ENCODE measurements at regions not wholly inside any gene's neighbourhood (a gene's known extent, or its start where the extent isn't known, plus 50 kb on each side); places are given as distances from the start of the nearest gene placed in this dataset.

GRCh38 chr2:111679202-111679601 is 204.8 kb downstream of the ANAPC1 start:
- H3K79me2 ChIP-seq (ENCODE audit: low read length) = no peaks in the 10 kb centered on the region
- POLR2A ChIA-PET (ENCODE audit: unreplicated experiment) = no interaction called here

GRCh38 chr2:111684611-111685010 is 199.4 kb downstream of the ANAPC1 start:
- Histone ChIP-seq H3K27me3 (ENCODE audit: low read length) (no peaks in the 10 kb centered on the region), H3K36me3 (ENCODE audit: low read depth, low read length) (no peaks in the 10 kb centered on the region), H3K9me2 (replicated peaks; ENCODE audit: low read length) (no peaks in the 10 kb centered on the region), H3K9me3 (ENCODE audit: low read length) (no peaks in the 10 kb centered on the region), H3K27ac (ENCODE audit: low read length) (no peak overlapping the region), H3K4me3 (ENCODE audit: low read length) (no peak overlapping the region), H3K79me2 (ENCODE audit: low read length) (no peaks in the 10 kb centered on the region), H2AFZ (ENCODE audit: low read length) (no peak overlapping the region), H3K4me1 (ENCODE audit: insufficient read depth, low read length) (no peaks in the 10 kb centered on the region), H3F3A (ENCODE audit: low read length, unreplicated experiment) (no peaks in the 10 kb centered on the region), H4K20me1 (ENCODE audit: low read length) (no peaks in the 10 kb centered on the region), H3K9ac (ENCODE audit: low read length) (no peak overlapping the region), H3K4me2 (ENCODE audit: low read length) (no peak overlapping the region)
- ChIA-PET POLR2A (ENCODE audit: unreplicated experiment) (no interaction called here), CTCF (no interaction called here)
- TF ChIP-seq EZH2 (IDR thresholded peaks at IDR 0.05; ENCODE audit: low read length, unreplicated experiment) (no peak), EZH2phosphoT487 (IDR thresholded peaks at IDR 0.05; ENCODE audit: borderline replicate concordance, low read length) (no peak), CTCF (conservative IDR thresholded peaks at IDR 0.05; ENCODE audit: low read depth, low read length) (no peak)
- intact Hi-C loops (cut with micrococcal nuclease) = no loop called here
- no TSS peak for BruUV-seq (replicated peaks)
- DNase-seq (no peak), ATAC-seq (no peak)

More at GRCh38 chr2:111679202-111679601, 204.8 kb downstream of the ANAPC1 start:
- H3K27ac ChIP-seq (ENCODE audit: low read length) = no peak overlapping the region
- CTCF ChIA-PET = interaction anchor here (0.6 kb wide), 1 partner anchor 220 kb away, joined by 4 read pairs; no protein-coding TSS in a partner anchor
- no peaks in the 10 kb centered on the region for H3K36me3 ChIP-seq (ENCODE audit: low read depth, low read length)
- H4K20me1 ChIP-seq (ENCODE audit: low read length) = no peaks in the 10 kb centered on the region
- DNase-seq (no peak), ATAC-seq (no peak)
- BruUV-seq (replicated peaks) = no TSS peak
- H3K4me1 ChIP-seq (ENCODE audit: insufficient read depth, low read length) = peaks cover 9% of the 10 kb centered on the region
- TF ChIP-seq EZH2 (IDR thresholded peaks at IDR 0.05; ENCODE audit: low read length, unreplicated experiment) = no peak
- TF ChIP-seq EZH2phosphoT487 (IDR thresholded peaks at IDR 0.05; ENCODE audit: borderline replicate concordance, low read length) = no peak
- TF ChIP-seq CTCF (conservative IDR thresholded peaks at IDR 0.05; ENCODE audit: low read depth, low read length) = no peak
- H3K4me2 ChIP-seq (ENCODE audit: low read length) = no peak overlapping the region
- H3K9me2 ChIP-seq (replicated peaks; ENCODE audit: low read length) = no peaks in the 10 kb centered on the region
- no peak overlapping the region for H3K4me3 ChIP-seq (ENCODE audit: low read length)
- H3K9me3 ChIP-seq (ENCODE audit: low read length) = no peaks in the 10 kb centered on the region
- H3K9ac ChIP-seq (ENCODE audit: low read length) = no peak overlapping the region
- intact Hi-C loops (cut with micrococcal nuclease) = no loop called here
- H3K27me3 ChIP-seq (ENCODE audit: low read length) = no peaks in the 10 kb centered on the region
- H3F3A ChIP-seq (ENCODE audit: low read length, unreplicated experiment) = no peaks in the 10 kb centered on the region
- no peak overlapping the region for H2AFZ ChIP-seq (ENCODE audit: low read length)

DNA sequence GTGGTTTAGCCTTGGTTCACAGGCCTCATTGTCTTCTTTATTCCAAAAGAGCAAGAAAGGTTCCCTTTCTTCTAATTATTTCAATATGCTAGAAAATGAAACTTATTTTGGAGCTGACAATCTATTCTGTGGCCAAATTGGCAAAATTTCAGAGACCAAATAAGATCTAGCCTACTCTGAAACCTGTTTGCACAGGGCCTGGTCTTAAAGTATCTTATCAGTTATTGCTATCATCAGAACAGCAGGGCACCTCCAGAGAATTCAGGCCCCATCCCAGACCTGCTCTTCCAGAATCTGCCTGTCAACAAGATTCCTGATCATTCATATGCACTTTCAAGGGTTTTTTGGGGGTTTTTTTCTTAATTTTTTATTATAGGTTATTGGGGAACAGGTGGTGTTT is 198.7 kb downstream of the ANAPC1 start:
- Histone ChIP-seq H3K4me2 (ENCODE audit: low read length) (no peak overlapping the region), H3K9me2 (replicated peaks; ENCODE audit: low read length) (no peaks in the 10 kb centered on the region), H3K9ac (ENCODE audit: low read length) (no peak overlapping the region), H3K27me3 (ENCODE audit: low read length) (no peaks in the 10 kb centered on the region), H3K36me3 (ENCODE audit: low read depth, low read length) (no peaks in the 10 kb centered on the region), H3K4me1 (ENCODE audit: insufficient read depth, low read length) (no peaks in the 10 kb centered on the region), H2AFZ (ENCODE audit: low read length) (no peak overlapping the region), H3K4me3 (ENCODE audit: low read length) (no peak overlapping the region), H3K9me3 (ENCODE audit: low read length) (no peaks in the 10 kb centered on the region), H3K79me2 (ENCODE audit: low read length) (no peaks in the 10 kb centered on the region), H4K20me1 (ENCODE audit: low read length) (no peaks in the 10 kb centered on the region), H3F3A (ENCODE audit: low read length, unreplicated experiment) (no peaks in the 10 kb centered on the region), H3K27ac (ENCODE audit: low read length) (no peak overlapping the region)
- BruUV-seq (replicated peaks) = no TSS peak
- intact Hi-C loops (cut with micrococcal nuclease) = no loop called here
- DNase-seq (no peak), ATAC-seq (no peak)
- CTCF ChIA-PET = no interaction called here
- TF ChIP-seq EZH2 (IDR thresholded peaks at IDR 0.05; ENCODE audit: low read length, unreplicated experiment) (no peak), EZH2phosphoT487 (IDR thresholded peaks at IDR 0.05; ENCODE audit: borderline replicate concordance, low read length) (no peak)
- POLR2A ChIA-PET (ENCODE audit: unreplicated experiment) = no interaction called here

Data from PC-3 (cell line).